ENCODE measurements at regions not wholly inside any gene's neighbourhood (a gene's known extent, or its start where the extent isn't known, plus 50 kb on each side); places are given as distances from the start of the nearest gene placed in this dataset.
"Not testable (repeated sequence)": the region's sequence is repeated elsewhere in the genome, so short reads cannot be mapped to it uniquely, and the experiment has no call there.

DNA sequence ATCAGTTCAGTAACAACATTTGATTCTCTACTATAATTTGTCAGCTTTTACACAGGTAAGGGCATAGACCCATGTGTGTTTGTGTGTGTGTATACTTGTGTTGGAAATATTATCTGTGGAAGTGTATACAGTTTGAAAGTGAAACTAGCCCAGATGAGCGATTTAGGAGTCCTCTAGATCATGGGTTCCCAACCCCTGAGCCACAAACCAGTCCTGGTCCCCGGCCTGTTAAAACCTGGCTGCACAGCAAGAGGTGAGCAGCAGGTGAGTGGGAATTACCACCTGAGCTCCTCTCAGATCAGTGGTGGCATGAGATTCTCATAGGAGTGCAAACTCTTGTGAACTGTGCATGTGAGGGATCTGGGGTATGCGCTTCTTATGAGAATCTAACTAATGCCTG, 1221.5 kb upstream of the SORCS1 start:
- no peak for DNase-seq

DNA sequence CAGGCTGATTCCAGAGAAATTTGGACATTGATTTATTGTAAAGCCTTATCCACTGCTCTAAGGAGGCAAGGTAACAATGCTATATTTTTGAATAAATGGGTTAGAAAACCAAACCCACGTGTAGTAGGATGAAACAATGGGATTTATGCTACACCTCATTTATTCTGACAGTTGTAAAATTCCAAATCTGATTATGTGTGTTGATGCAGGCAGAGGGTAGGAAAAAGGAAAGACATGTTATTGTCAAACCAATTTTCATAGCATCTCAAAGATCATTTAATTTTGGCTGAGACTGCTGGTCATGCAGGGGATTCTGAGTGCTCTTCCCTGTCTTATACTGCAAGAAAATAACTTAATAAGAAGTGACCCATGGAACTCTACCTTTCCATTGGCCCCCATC, 1219.9 kb upstream of the SORCS1 start:
- no peak for DNase-seq

DNA sequence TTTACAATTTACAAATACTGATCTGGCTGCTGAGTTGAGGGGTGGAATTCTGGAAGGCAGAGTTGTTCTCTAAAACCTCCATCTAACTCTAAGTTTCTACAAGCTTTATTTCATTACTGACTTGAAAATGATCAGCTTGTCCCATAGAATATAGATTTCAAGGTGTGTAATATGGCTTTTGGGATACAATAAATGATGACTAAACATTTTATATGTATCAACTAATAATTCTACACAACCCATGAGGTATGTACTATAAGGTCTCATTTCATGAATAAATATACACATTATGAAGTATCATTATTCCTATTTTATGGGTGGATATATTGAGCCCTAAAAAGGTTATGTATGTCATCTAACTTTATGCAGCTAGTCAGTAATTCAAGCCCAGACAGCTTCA, 1214.3 kb upstream of the SORCS1 start:
- DNase-seq = no peak

DNA sequence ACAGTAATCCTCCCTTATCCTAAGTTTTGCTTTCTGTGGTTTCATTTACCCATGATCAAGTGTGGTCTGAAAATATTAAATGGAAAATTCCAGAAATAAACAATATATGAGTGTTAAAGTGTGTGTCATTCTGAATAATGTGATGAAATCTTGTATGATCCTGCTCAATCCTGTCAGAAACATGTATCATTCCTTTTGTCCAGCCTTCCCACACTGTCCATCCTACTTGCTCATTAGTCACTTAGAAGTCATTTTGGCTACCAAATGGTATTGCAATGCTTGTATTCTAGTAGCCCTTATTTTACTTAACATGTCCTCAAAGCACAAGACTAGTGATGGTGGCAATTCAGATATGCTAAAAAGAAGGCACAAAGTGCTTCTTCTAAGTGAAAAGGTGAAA, 1211.2 kb upstream of the SORCS1 start:
- DNase-seq = no peak

- DNase-seq = no peak
These were observed 1210.5 kb upstream of the SORCS1 start for GRCh38 chr10:108374991-108375390.

GRCh38 chr10:108365541-108365940, 1201.0 kb upstream of the SORCS1 start:
- no peak for DNase-seq

DNA sequence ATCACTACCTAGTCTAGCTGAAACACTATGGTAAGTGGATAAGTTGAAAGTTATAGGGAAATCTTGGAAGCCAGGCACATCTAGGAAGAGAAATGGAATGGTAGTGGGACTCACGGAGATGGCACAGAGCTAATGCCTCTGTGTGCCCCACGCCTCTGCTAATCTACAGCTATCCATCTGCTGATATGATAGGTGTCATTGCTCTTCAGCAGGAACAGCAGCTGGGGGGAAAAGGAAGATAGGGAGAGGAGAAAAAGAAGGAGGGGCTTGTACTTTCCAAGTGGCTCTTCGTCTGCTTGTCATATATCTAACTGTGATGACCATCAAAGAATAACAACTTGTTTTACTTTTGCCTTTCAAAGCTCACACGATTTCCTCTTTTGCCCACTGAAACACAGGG, 1199.1 kb upstream of the SORCS1 start:
- DNase-seq = no peak

GRCh38 chr10:108362961-108363360, 1198.5 kb upstream of the SORCS1 start:
- no peak for DNase-seq

GRCh38 chr10:108362296-108362695, 1197.8 kb upstream of the SORCS1 start:
- no peak for DNase-seq

DNA sequence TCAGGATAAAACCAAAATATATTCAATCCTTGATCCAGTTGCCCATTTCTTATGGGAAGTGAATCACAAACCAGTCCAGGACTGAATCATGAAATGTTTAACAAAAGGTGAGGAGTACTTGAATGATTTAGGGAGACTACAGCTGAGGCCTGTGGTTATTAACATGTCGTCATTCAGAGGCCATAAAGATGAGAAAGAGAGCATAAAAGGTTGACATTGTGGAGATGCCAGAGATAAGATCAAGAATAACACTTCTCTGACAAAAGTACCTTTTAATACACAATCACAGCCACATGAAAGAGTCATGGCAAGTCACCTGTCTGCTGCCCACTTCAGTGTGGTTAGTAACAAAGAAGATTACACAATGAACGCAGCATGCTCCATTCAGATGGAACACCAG, 1195.7 kb upstream of the SORCS1 start:
- no peak for DNase-seq

GRCh38 chr10:108358912-108359311, 1194.4 kb upstream of the SORCS1 start:
- no peak for DNase-seq

DNA sequence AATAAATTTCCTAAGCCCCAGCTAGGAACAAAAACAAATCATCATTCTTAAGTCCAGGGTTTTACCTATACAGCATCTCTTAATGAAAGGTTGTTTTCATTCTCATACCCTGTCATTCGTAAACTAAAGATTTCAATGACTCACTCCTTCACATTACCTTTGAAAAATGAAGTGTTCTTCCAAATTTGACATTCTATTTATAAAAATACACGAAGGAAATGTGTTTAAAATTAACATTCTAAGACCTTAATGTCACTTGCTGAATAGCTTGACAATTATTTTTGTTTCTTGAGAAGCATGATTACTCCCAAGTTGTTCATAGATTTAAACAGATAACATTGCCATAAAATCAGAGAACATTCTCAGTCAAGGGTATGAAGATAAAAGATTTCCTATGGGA, 1188.3 kb upstream of the SORCS1 start:
- DNase-seq = no peak

DNA sequence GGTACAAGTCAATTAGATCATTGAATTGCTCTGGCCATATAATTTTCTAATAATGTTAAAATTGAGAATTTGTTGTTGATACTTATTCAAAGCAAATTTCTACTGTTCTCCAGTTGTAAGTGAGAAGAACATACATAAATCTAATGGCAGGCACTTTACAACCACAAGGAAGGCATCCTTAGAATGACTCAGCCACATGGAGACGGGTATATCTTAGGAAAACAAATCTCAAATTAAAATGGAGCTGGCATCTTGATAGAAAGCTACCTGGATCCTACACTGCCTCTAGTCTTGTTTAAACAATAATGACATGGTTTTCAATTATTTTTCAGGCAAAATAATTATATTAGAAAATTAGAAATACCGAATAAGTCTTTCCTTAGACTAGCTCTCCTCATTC, 1183.7 kb upstream of the SORCS1 start:
- no peak for DNase-seq

DNA sequence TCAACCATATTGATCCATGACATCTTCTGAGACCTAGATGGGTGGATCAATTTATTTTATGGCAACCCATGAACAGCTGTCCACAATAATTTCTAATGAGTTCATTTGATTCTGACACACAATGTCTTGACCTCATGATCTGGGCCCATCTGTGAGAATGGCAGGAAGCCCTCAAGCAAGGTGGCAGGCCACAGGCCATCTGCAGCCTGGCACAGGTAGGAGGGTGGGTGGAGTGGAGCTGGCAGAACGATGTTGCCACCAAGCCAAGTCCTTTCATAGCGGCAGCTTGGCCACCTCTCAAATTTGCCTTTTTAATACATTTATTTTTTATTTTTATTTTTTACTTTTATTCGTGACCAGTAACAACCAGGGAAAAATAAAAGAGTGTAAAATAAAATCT, 1181.6 kb upstream of the SORCS1 start:
- DNase-seq = no peak

- no peak for DNase-seq
These were observed 1173.6 kb upstream of the SORCS1 start for GRCh38 chr10:108338146-108338545.

GRCh38 chr10:108336836-108337235, 1172.3 kb upstream of the SORCS1 start:
- DNase-seq = no peak

- DNase-seq = no peak
These were observed 1163.2 kb upstream of the SORCS1 start for GRCh38 chr10:108327706-108328105.

GRCh38 chr10:108323274-108323798, 1158.8 kb upstream of the SORCS1 start:
- DNase-seq = no peak

- DNase-seq = no peak
These were observed 1155.1 kb upstream of the SORCS1 start for GRCh38 chr10:108319434-108320222.

DNA sequence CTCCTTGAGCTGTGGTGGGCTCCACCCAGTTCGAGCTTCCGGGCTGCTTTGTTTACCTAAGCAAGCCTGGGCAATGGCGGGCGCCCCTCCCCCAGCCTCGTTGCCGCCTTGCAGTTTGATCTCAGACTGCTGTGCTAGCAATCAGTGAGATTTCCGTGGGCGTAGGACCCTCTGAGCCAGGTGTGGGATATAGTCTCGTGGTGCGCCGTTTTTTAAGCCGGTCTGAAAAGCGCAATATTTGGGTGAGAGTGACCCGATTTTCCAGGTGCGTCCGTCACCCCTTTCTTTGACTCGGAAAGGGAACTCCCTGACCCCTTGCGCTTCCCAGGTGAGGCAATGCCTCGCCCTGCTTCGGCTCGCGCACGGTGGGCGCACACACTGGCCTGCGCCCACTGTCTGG, 1151.1 kb upstream of the SORCS1 start:
- not testable (repeated sequence) for DNase-seq

- no peak for DNase-seq
These were observed 1143.4 kb upstream of the SORCS1 start for GRCh38 chr10:108307925-108308312.

GRCh38 chr10:108307250-108307924, 1142.9 kb upstream of the SORCS1 start:
- no peak for DNase-seq

GRCh38 chr10:108303149-108303548, 1138.6 kb upstream of the SORCS1 start:
- no peak for DNase-seq

- DNase-seq = no peak
These were observed 1136.5 kb upstream of the SORCS1 start for GRCh38 chr10:108301002-108301401.
